ENCODE measurements at regions not wholly inside any gene's neighbourhood (a gene's known extent, or its start where the extent isn't known, plus 50 kb on each side); places are given as distances from the start of the nearest gene placed in this dataset.

DNA sequence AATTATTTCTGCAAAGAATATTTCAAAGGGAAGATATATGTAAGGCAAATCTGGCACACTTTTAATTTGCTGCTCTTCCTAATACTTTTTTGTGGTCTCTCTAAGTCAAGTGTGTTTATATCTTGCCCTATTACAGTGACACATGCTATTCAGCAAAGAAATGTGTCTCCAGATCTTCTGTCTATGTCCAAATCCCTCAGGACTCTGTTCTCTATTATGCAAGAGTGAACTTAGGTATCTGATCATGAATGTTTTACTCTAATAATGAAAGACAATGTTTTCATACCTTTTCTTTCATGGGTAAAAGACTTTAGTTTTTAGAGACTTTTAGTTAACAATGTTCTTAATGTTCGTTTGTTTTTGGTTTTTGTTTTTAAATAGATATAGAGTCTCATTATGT, 255.4 kb upstream of the DAB2 start:
- no peak for TF ChIP-seq POLR2A (IDR thresholded peaks at IDR 0.05)
- TF ChIP-seq, protein P1, sequence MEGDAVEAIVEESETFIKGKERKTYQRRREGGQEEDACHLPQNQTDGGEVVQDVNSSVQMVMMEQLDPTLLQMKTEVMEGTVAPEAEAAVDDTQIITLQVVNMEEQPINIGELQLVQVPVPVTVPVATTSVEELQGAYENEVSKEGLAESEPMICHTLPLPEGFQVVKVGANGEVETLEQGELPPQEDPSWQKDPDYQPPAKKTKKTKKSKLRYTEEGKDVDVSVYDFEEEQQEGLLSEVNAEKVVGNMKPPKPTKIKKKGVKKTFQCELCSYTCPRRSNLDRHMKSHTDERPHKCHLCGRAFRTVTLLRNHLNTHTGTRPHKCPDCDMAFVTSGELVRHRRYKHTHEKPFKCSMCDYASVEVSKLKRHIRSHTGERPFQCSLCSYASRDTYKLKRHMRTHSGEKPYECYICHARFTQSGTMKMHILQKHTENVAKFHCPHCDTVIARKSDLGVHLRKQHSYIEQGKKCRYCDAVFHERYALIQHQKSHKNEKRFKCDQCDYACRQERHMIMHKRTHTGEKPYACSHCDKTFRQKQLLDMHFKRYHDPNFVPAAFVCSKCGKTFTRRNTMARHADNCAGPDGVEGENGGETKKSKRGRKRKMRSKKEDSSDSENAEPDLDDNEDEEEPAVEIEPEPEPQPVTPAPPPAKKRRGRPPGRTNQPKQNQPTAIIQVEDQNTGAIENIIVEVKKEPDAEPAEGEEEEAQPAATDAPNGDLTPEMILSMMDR (IDR thresholded peaks at IDR 0.05), result no peak

Data from heart left ventricle (tissue), 13 donors.